ENCODE measurements at regions not wholly inside any gene's neighbourhood (a gene's known extent, or its start where the extent isn't known, plus 50 kb on each side); places are given as distances from the start of the nearest gene placed in this dataset.

DNA sequence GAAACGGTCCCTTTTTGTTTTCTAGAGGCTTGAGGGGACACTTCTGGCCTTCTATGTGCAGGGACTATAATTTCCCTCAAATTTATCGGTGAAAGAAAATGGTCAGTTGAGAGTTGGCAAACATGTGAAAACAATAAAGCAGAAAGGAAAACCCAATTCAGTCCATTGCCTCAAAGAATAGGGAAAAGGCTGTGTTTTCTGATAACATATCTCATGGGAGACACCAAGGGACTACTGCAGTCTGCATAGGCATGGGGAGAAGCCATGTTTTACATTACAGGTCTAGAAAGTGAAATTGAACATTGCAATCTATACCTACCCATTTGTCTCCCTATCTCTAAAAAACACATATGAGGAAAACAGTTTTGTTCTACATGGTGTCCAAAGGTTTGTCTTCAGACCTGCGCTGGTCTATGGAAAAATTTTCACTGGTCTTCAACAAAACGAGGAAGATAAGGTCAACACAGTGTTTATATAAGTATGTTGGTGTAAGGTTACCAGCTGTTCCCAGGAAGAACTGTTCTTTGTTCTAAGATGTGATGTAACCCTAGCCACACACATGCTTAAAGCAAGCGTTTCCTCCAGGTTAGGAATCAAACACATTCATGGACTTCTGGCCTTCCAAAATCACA is 179.7 kb downstream of the MREG start:
- in situ Hi-C loops (cut with MboI; ENCODE audit: low sequenced_read_pairs), result no loop called here

DNA sequence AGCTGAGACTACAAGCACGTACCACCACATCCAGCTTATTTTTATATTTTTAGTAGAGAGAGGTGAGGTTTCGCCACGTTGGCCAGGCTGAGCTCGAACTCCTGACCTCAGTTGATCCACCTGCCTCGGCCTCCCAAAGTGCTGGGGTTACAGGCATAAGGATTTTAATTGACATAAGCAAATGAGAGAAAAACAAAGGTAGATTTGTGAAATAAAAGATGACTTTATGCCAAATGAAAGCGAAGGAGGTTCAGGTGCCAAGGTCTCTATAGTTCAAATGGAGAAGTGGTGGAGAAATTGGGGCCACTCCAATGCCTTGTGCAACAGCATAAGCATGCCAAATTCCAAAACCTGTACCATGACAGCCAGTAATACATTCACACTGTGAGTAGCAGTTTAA is 180.6 kb downstream of the MREG start:
- in situ Hi-C loops (cut with MboI; ENCODE audit: low sequenced_read_pairs), result no loop called here

DNA sequence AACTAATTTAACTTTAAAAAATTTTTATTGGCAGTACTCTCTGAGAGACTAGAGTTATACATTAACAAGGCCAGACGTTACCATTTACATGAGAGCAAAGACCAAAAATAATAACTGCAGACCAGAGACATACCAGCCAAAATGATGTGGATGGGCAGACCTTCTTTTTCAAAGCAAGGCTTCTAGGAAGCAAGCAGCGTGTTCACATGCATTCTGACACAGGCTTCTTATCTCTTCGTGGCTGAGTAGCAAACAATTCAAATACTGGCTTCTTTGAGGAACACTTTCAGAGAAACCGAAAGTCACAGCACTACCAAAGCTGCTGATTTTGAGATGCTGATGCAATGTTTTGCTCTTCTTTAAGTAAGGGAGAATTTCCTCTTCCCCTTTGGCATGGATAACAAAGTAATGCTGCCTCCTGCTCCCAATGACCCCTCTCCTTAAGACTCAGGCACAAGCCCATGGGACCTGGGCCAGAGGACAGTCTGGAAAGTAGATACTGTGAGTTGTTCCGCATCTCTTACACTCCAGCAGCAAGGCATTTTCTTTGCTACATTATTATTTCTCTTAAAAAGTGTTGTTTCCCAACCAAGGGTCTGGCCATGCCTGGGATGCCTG is 181.9 kb downstream of the MREG start:
- in situ Hi-C loops (cut with MboI; ENCODE audit: low sequenced_read_pairs), result no loop called here

GRCh38 chr2:215830304-215830703 is 183.0 kb downstream of the MREG start:
- in situ Hi-C loops (cut with MboI; ENCODE audit: low sequenced_read_pairs), result no loop called here

DNA sequence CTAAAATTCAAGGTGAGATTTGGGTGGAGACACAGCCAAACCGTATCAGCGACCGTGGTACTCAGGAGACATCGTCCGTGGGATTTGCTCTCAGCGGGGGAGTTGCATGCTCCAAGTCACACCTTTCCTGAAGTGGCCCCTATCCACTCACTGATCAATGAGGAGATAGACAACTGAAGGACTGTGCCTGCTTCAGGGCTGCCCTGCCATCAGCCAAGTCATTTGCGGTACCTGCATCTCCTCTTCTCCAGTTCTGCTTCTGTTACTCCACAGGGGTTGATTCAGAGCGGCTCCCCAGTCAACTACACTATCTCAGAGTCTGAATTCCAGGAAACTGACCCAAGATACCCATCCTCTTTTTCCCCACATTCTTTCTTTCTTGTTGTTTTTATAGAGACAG is 184.1 kb downstream of the MREG start:
- in situ Hi-C loops (cut with MboI; ENCODE audit: low sequenced_read_pairs), result loop anchor here (10.0 kb wide), 1 partner anchor 374 kb away; no protein-coding TSS in a partner anchor

- in situ Hi-C loops (cut with MboI; ENCODE audit: low sequenced_read_pairs), result loop anchor here (10.0 kb wide), 1 partner anchor 374 kb away; no protein-coding TSS in a partner anchor
Observed at GRCh38 chr2:215828528-215829184, 184.7 kb downstream of the MREG start.

- in situ Hi-C loops (cut with MboI; ENCODE audit: low sequenced_read_pairs), result loop anchor here (10.0 kb wide), 1 partner anchor 372 kb away; no protein-coding TSS in a partner anchor
Observed at GRCh38 chr2:215826838-215827441, 186.4 kb downstream of the MREG start.

DNA sequence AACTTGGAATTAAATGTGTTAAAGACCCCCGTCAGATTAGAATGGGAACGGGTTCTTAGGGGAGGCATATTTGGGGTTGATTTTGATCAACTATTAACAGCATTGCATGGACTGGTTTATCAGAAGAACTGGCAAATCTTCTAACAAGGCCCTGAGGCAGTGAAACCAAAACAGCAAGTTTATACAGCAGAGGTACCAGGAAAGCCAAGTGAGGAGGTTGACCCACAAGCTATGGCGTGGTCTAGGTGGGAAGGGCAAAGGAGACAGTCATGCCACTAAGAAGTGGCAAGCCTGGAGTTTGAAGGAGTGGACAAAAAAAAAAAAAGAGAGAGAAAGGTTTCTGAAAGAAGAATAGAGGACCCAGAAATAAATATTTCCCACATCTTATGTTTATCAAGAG is 187.0 kb downstream of the MREG start:
- in situ Hi-C loops (cut with MboI; ENCODE audit: low sequenced_read_pairs), result loop anchor here (10.0 kb wide), 1 partner anchor 372 kb away; no protein-coding TSS in a partner anchor

DNA sequence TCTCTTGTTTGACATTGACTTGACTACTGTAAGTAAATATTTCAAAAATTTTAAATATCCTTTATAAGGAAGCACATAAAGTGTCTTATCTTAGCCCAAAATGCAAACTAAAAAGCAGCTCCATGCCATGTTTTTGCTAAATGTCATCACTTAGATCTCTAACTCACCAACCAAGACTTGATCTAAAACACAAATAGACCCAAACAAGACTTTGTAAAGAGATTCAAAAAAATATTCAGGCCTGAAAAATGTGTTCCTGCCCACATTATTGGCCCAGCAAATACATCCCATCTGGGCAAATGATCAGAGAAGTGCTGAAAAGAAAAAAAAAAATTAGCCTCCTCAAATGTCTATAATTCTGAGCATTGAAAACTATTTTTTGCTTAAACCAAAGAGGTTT is 187.6 kb downstream of the MREG start:
- in situ Hi-C loops (cut with MboI; ENCODE audit: low sequenced_read_pairs), result loop anchor here (10.0 kb wide), 1 partner anchor 371 kb away; no protein-coding TSS in a partner anchor

- in situ Hi-C loops (cut with MboI; ENCODE audit: low sequenced_read_pairs), result loop anchor here (10.0 kb wide), 1 partner anchor 366 kb away; no protein-coding TSS in a partner anchor
Observed at GRCh38 chr2:215821298-215821697, 192.1 kb downstream of the MREG start.

GRCh38 chr2:215819713-215820112 is 193.6 kb downstream of the MREG start:
- in situ Hi-C loops (cut with MboI; ENCODE audit: low sequenced_read_pairs), result loop anchor here (10.0 kb wide), 1 partner anchor 365 kb away; no protein-coding TSS in a partner anchor

GRCh38 chr2:215817046-215817445 is 196.3 kb downstream of the MREG start:
- in situ Hi-C loops (cut with MboI; ENCODE audit: low sequenced_read_pairs), result no loop called here

- in situ Hi-C loops (cut with MboI; ENCODE audit: low sequenced_read_pairs), result no loop called here
Observed at GRCh38 chr2:215816424-215816823, 196.9 kb downstream of the MREG start.

DNA sequence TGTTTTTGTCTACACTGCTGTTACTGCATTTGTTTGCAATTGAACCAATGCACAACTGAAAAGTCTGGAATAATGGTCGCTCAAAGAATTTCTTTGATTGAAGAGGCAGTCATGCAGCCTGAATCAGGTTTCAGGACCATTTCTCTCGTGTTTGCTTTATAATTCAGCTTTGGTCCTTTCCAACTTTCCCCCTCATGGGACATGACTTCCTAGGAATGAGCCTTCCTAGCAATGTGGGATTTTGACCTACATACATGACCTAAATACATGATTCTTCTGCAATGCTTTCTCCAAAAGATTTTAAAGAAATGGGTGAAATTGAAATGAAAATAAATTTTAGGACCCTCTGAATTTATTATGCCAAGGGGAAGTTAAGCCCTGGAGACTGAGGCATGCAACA is 197.4 kb downstream of the MREG start:
- in situ Hi-C loops (cut with MboI; ENCODE audit: low sequenced_read_pairs), result no loop called here

DNA sequence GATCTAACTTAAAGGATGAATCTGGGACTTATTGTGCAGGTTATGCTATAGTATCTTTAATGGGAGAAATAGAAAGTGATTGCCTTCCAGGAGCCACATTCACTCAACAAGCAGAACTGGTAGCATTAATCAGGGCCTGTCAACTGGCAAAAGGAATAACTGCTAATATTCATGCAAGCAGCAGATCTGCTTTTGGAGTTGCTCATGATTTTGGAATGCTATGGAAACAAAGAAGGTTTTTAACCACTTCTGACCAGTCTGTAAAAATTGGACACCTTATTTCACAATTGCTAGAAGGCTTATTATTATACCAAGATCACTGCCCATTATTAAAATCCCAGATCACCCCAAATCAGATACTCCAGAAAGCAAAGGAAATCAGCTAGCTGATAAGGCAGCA is 200.4 kb downstream of the MREG start:
- in situ Hi-C loops (cut with MboI; ENCODE audit: low sequenced_read_pairs), result no loop called here

- in situ Hi-C loops (cut with MboI; ENCODE audit: low sequenced_read_pairs), result no loop called here
Observed at GRCh38 chr2:215811409-215812345, 201.7 kb downstream of the MREG start.

DNA sequence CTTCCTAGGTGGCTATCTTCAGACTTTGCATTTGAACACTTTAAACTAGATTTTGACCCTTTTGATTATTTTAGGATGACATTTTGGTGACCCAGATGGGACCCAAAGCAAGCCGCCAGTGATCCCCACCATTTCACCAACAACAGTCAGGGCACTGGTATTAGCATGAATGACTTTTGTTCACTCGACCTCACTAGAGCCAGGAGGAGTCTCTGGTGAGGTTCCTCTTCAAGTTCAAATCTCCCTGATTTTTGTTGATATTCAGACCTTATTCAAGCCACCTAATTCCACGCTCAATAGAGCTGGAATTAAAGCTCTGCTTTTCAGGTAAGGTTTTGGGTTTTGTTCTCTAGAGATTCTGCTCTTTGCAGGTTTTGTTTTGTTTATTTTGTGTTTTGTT is 202.3 kb downstream of the MREG start:
- in situ Hi-C loops (cut with MboI; ENCODE audit: low sequenced_read_pairs), result no loop called here

- in situ Hi-C loops (cut with MboI; ENCODE audit: low sequenced_read_pairs), result no loop called here
Observed at GRCh38 chr2:215808996-215809395, 204.4 kb downstream of the MREG start.

GRCh38 chr2:215808194-215808593 is 205.2 kb downstream of the MREG start:
- in situ Hi-C loops (cut with MboI; ENCODE audit: low sequenced_read_pairs), result no loop called here

DNA sequence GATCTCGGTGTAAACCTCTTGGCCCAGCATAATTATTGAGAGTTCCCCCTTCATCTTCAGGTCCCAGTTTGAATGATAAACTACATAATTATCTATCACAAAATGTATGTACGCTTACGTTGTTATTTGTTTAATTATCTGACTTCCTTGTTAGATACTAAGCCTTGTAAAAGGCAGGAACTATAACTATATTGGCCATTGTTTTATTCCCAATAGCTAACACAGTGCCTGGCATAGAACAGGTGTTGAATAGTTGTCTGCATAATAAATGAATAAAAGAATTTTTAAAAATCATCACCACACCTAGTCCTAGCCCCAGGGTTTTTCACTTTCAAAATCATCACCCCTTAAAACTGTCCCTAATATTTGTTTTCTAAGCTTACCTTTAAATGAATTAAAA is 207.9 kb downstream of the MREG start:
- in situ Hi-C loops (cut with MboI; ENCODE audit: low sequenced_read_pairs), result no loop called here
